Mesendoderm (in vitro differentiated cells): ENCODE measurements at regions not wholly inside any gene's neighbourhood (a gene's known extent, or its start where the extent isn't known, plus 50 kb on each side); places are given as distances from the start of the nearest gene placed in this dataset.

Experiments
- DNase-seq: peaks from one replicate; pipeline ENCODE4 v3.0.0; 2013
- H2AK5ac ChIP-seq: 2 replicates; pipeline ENCODE4 v1.6.1; 2013; ENCODE audit warnings: low read length, inconsistent platforms
- H2BK120ac ChIP-seq: 2 replicates; pipeline ENCODE4 v1.6.1; 2013; ENCODE audit warnings: low read depth, mild to moderate bottlenecking, low read length, moderate library complexity, mixed read lengths
- H2BK15ac ChIP-seq: replicated peaks from 2 replicates; pipeline ENCODE4 v1.6.1; 2013; ENCODE audit warnings: low read depth, mild to moderate bottlenecking, moderate library complexity
- H2BK5ac ChIP-seq: 2 replicates; pipeline ENCODE4 v1.6.1; 2013; ENCODE audit warnings: low read length, inconsistent platforms
- H3K18ac ChIP-seq: 2 replicates; pipeline ENCODE4 v1.6.1; 2013; ENCODE audit warnings: mild to moderate bottlenecking, low read length, mixed read lengths
- H3K23ac ChIP-seq: one replicate; pipeline ENCODE4 v1.6.1; 2013; ENCODE audit warnings: low read length
- H3K27ac ChIP-seq: 2 replicates; pipeline ENCODE4 v1.5.1; 2013; ENCODE audit warnings: low read depth, mild to moderate bottlenecking, inconsistent platforms, low read length, moderate library complexity
- H3K27me3 ChIP-seq: 2 replicates; pipeline ENCODE4 v1.6.1; 2013; ENCODE audit warnings: low read length, control low read depth, mild to moderate bottlenecking, inconsistent platforms; ENCODE audit not compliant: insufficient read depth, poor library complexity
- H3K36me3 ChIP-seq: 2 replicates; pipeline ENCODE4 v1.6.1; 2013; ENCODE audit warnings: low read length, inconsistent platforms; ENCODE audit not compliant: control insufficient read depth, insufficient read depth
- H3K4ac ChIP-seq: one replicate; pipeline ENCODE4 v1.6.1; 2013; ENCODE audit warnings: low read depth, mild to moderate bottlenecking, low read length, moderate library complexity
- H3K4me1 ChIP-seq: 2 replicates; pipeline ENCODE4 v1.6.1; 2013; ENCODE audit warnings: low read depth, low read length, inconsistent platforms; ENCODE audit not compliant: control insufficient read depth
- H3K4me2 ChIP-seq: 2 replicates; pipeline ENCODE4 v1.6.1; 2013; ENCODE audit warnings: low read length
- H3K4me3 ChIP-seq: 2 replicates; pipeline ENCODE4 v1.5.1; 2013; ENCODE audit warnings: mild to moderate bottlenecking, low read length
- H3K56ac ChIP-seq: one replicate; pipeline ENCODE4 v1.6.1; 2013; ENCODE audit warnings: low read length
- H3K79me1 ChIP-seq: 2 replicates; pipeline ENCODE4 v1.6.1; 2013; ENCODE audit warnings: low read length, inconsistent platforms
- H3K79me2 ChIP-seq: 2 replicates; pipeline ENCODE4 v1.6.1; 2013; ENCODE audit warnings: mild to moderate bottlenecking, low read length; ENCODE audit not compliant: control insufficient read depth, insufficient read depth
- H3K9ac ChIP-seq: 2 replicates; pipeline ENCODE4 v1.6.1; 2013; ENCODE audit warnings: low read length, inconsistent platforms
- H4K5ac ChIP-seq: one replicate; pipeline ENCODE4 v1.6.1; 2013; ENCODE audit warnings: low read length
- H4K8ac ChIP-seq: one replicate; pipeline ENCODE4 v1.6.1; 2013; ENCODE audit warnings: low read depth, mild to moderate bottlenecking, control low read depth, low read length, moderate library complexity
- WGBS: extraction: QIAGEN DNeasy Blood & Tissue Kit; methylation state at CpG from one replicate; pipeline ENCODE4 v1.1.7; 2013; ENCODE audit warnings: low lambda C conversion rate, missing lambda C conversion rate; ENCODE audit not compliant: insufficient coverage; ENCODE audit errors: extremely low coverage; 5-methylcytosine and 5-hydroxymethylcytosine counted together

- Histone ChIP-seq H3K9ac (no peak overlapping the region), H3K56ac (no peak overlapping the region), H4K5ac (no peak overlapping the region), H4K8ac (no peak overlapping the region), H3K27me3 (no peaks in the 10 kb centered on the region), H3K18ac (no peak overlapping the region), H2BK120ac (no peak overlapping the region), H3K4me3 (no peak overlapping the region), H3K27ac (no peak overlapping the region), H3K79me2 (no peaks in the 10 kb centered on the region), H2BK5ac (no peak overlapping the region), H3K23ac (no peak overlapping the region), H3K4me2 (no peak overlapping the region), H2AK5ac (no peak overlapping the region), H2BK15ac (no peak overlapping the region), H3K79me1 (no peaks in the 10 kb centered on the region), H3K36me3 (no peaks in the 10 kb centered on the region), H3K4ac (no peak overlapping the region), H3K4me1 (no peaks in the 10 kb centered on the region)
- no peak for DNase-seq
- WGBS = no CpG with 5 or more reads among the region's 2 CpGs
Measured at GRCh38 chr2:228793116-228793515, 478.0 kb downstream of the PID1 start.

DNA sequence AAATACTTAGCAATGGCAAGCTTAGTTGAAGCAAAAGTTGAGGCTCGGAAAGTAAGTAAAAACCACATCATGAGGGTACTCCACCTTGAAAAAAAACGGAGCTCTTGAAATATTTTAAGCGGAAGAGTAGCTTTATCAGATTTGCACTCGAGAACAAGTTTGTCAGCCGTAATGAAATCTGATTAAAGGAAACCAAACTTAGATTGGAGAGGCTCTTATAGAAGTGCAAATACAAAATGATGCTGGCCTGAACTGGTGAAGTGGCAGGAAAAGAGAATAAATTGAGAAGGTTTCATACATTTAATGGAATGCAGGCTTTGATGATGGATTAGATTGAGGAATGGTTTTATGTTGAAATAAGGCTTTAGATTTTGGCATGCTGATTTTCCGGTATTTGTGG, 484.2 kb downstream of the PID1 start:
- H4K8ac ChIP-seq = no peak overlapping the region
- no peak for DNase-seq
- no peak overlapping the region for H2AK5ac ChIP-seq
- H2BK5ac ChIP-seq = no peak overlapping the region
- H2BK15ac ChIP-seq = no peak overlapping the region
- H3K4ac ChIP-seq = no peak overlapping the region
- no peak overlapping the region for H2BK120ac ChIP-seq
- no peak overlapping the region for H3K4me2 ChIP-seq
- H3K79me2 ChIP-seq = no peaks in the 10 kb centered on the region
- H3K18ac ChIP-seq = no peak overlapping the region
- no peaks in the 10 kb centered on the region for H3K79me1 ChIP-seq
- no peaks in the 10 kb centered on the region for H3K36me3 ChIP-seq
- 100% methylated on average over 1 of the region's 6 CpGs for WGBS
- H3K56ac ChIP-seq = no peak overlapping the region
- no peak overlapping the region for H3K9ac ChIP-seq
- H4K5ac ChIP-seq = no peak overlapping the region
- H3K27ac ChIP-seq = no peak overlapping the region
- H3K4me3 ChIP-seq = no peak overlapping the region
- no peaks in the 10 kb centered on the region for H3K4me1 ChIP-seq
- no peaks in the 10 kb centered on the region for H3K27me3 ChIP-seq
- H3K23ac ChIP-seq = no peak overlapping the region

- H2BK120ac ChIP-seq = no peak overlapping the region
- no CpG with 5 or more reads among the region's 4 CpGs for WGBS
- H2BK15ac ChIP-seq = no peak overlapping the region
Measured at GRCh38 chr2:228782281-228782680, 488.8 kb downstream of the PID1 start.

GRCh38 chr2:228777855-228778355, 493.2 kb downstream of the PID1 start:
- Histone ChIP-seq H3K79me2 (no peaks in the 10 kb centered on the region), H2AK5ac (no peak overlapping the region), H2BK5ac (no peak overlapping the region), H3K4me2 (no peak overlapping the region), H3K9ac (no peak overlapping the region), H3K4me1 (no peaks in the 10 kb centered on the region), H3K27ac (no peak overlapping the region), H3K23ac (no peak overlapping the region), H3K4ac (no peak overlapping the region), H3K18ac (no peak overlapping the region), H3K56ac (no peak overlapping the region), H2BK15ac (no peak overlapping the region), H4K5ac (no peak overlapping the region), H3K27me3 (no peaks in the 10 kb centered on the region), H3K4me3 (no peak overlapping the region), H2BK120ac (no peak overlapping the region), H3K36me3 (no peaks in the 10 kb centered on the region), H3K79me1 (no peaks in the 10 kb centered on the region), H4K8ac (no peak overlapping the region)
- no peak for DNase-seq
- no CpG with 5 or more reads among the region's 5 CpGs for WGBS

More at GRCh38 chr2:228782281-228782680, 488.8 kb downstream of the PID1 start:
- no peak overlapping the region for H2BK5ac ChIP-seq
- H3K4ac ChIP-seq = no peak overlapping the region
- H3K4me2 ChIP-seq = no peak overlapping the region
- no peak overlapping the region for H3K9ac ChIP-seq
- H3K56ac ChIP-seq = no peak overlapping the region
- H2AK5ac ChIP-seq = no peak overlapping the region
- no peaks in the 10 kb centered on the region for H3K27me3 ChIP-seq
- H3K23ac ChIP-seq = no peak overlapping the region
- H3K4me1 ChIP-seq = no peaks in the 10 kb centered on the region
- DNase-seq = no peak
- no peaks in the 10 kb centered on the region for H3K36me3 ChIP-seq
- H4K8ac ChIP-seq = no peak overlapping the region
- no peak overlapping the region for H3K18ac ChIP-seq
- H3K79me2 ChIP-seq = no peaks in the 10 kb centered on the region
- no peak overlapping the region for H3K27ac ChIP-seq
- H3K4me3 ChIP-seq = no peak overlapping the region
- no peak overlapping the region for H4K5ac ChIP-seq
- no peaks in the 10 kb centered on the region for H3K79me1 ChIP-seq

GRCh38 chr2:228774548-228774947, 496.5 kb downstream of the PID1 start:
- Histone ChIP-seq H3K4me3 (no peak overlapping the region), H3K79me1 (no peaks in the 10 kb centered on the region), H3K36me3 (no peaks in the 10 kb centered on the region), H3K56ac (no peak overlapping the region), H3K27me3 (no peaks in the 10 kb centered on the region), H3K18ac (no peak overlapping the region), H3K79me2 (no peaks in the 10 kb centered on the region), H3K23ac (no peak overlapping the region), H2BK120ac (no peak overlapping the region), H3K27ac (no peak overlapping the region), H2BK5ac (no peak overlapping the region), H2AK5ac (no peak overlapping the region), H3K9ac (no peak overlapping the region), H4K5ac (no peak overlapping the region), H3K4me1 (no peaks in the 10 kb centered on the region), H2BK15ac (no peak overlapping the region), H4K8ac (no peak overlapping the region), H3K4ac (no peak overlapping the region), H3K4me2 (no peak overlapping the region)
- DNase-seq = no peak
- no CpG with 5 or more reads among the region's 2 CpGs for WGBS

GRCh38 chr2:228771774-228772173, 499.3 kb downstream of the PID1 start:
- H3K27me3 ChIP-seq = no peaks in the 10 kb centered on the region
- H4K5ac ChIP-seq = no peak overlapping the region
- no peak overlapping the region for H2AK5ac ChIP-seq
- no peak overlapping the region for H3K9ac ChIP-seq
- no peak overlapping the region for H3K56ac ChIP-seq
- no peak overlapping the region for H2BK120ac ChIP-seq
- H3K18ac ChIP-seq = no peak overlapping the region
- H3K27ac ChIP-seq = no peak overlapping the region
- H3K4me1 ChIP-seq = no peaks in the 10 kb centered on the region
- no peak overlapping the region for H2BK5ac ChIP-seq
- no peak overlapping the region for H3K4me2 ChIP-seq
- H3K4me3 ChIP-seq = no peak overlapping the region
- H3K36me3 ChIP-seq = no peaks in the 10 kb centered on the region
- no peaks in the 10 kb centered on the region for H3K79me1 ChIP-seq
- H2BK15ac ChIP-seq = no peak overlapping the region
- WGBS = no CpG with 5 or more reads among the region's 1 CpG
- H3K23ac ChIP-seq = no peak overlapping the region
- DNase-seq = no peak
- no peak overlapping the region for H3K4ac ChIP-seq
- no peak overlapping the region for H4K8ac ChIP-seq
- no peaks in the 10 kb centered on the region for H3K79me2 ChIP-seq
